Vagina (tissue), 2 donors: ENCODE measurements at regions not wholly inside any gene's neighbourhood (a gene's known extent, or its start where the extent isn't known, plus 50 kb on each side); places are given as distances from the start of the nearest gene placed in this dataset.

ENCODE experiments used
- DNase-seq, 2 donors: peaks; one replicate each; pipeline ENCODE4 v3.0.0-alpha.2; 2017; ENCODE audit errors: extremely low spot score in 2 of 2
- H3K27ac ChIP-seq: fragments of 200-600 bp; sonication (generic); one replicate; pipeline ENCODE4 v1.5.1; 2019
- H3K27me3 ChIP-seq: fragments of 200-600 bp; sonication (generic); one replicate; pipeline ENCODE4 v1.5.1; 2019
- H3K36me3 ChIP-seq, 2 donors: fragments of 200-600 bp; sonication (generic); one replicate each; pipeline ENCODE4 v1.5.1; 2017 to 2019
- H3K4me1 ChIP-seq: fragments of 200-600 bp; sonication (generic); one replicate; pipeline ENCODE4 v1.5.1; 2019
- H3K4me3 ChIP-seq, 2 donors: fragments of 200-600 bp; sonication (generic); 1 replicate in 1 of 2; 2 replicates in 1 of 2; pipeline ENCODE4 v1.5.1; 2016 to 2019
- H3K9me3 ChIP-seq: fragments of 200-600 bp; sonication (generic); one replicate; pipeline ENCODE4 v1.5.1; 2019
- CTCF ChIP-seq, 3 experiments: fragments of 450-650 bp in 2 of 3; fragments of 200-600 bp in 1 of 3; sonication (generic) in 1 of 3; IDR thresholded peaks; one replicate each; pipeline ENCODE4 v1.5.1; 2017 to 2019; ENCODE audit warnings: antibody characterized with exemption in 3 of 3, mild to moderate bottlenecking in 2 of 3, moderate library complexity in 2 of 3
- POLR2A ChIP-seq, 2 donors: fragments of 450-650 bp; IDR thresholded peaks; one replicate each; pipeline ENCODE4 v1.6.1; 2017; ENCODE audit warnings: antibody characterized with exemption in 2 of 2, mild to moderate bottlenecking in 2 of 2, moderate library complexity in 2 of 2
- POLR2AphosphoS5 ChIP-seq, 2 donors: sonication (generic); formaldehyde crosslinking; IDR thresholded peaks; one replicate each; pipeline ENCODE4 v1.9.0; 2017; ENCODE audit warnings: antibody characterized with exemption in 2 of 2, mild to moderate bottlenecking in 2 of 2, low read depth in 1 of 2; ENCODE audit not compliant: insufficient read depth in 1 of 2
- intact Hi-C: fragments of 100-400 bp; cut with DNase I; formaldehyde crosslinking; loops from one replicate; pipeline ENCODE4 v1.15.1; 2023

GRCh38 chr21:40901691-40902090 lies 54.7 kb upstream of the DSCAM start:
- TF ChIP-seq POLR2A (IDR thresholded peaks at IDR 0.05) (no peak), POLR2AphosphoS5 (IDR thresholded peaks at IDR 0.05; ENCODE audit: insufficient read depth in 1 of 2, low read depth in 1 of 2) (no peak), CTCF (IDR thresholded peaks at IDR 0.05) (no peak)
- H3K4me3 ChIP-seq: no peak overlapping the region
- H3K27me3 ChIP-seq: no peaks in the 10 kb centered on the region
- H3K9me3 ChIP-seq: no peaks in the 10 kb centered on the region
- intact Hi-C loops: loop anchor here (10.0 kb wide), 1 partner anchor 1847 kb away; no protein-coding TSS in a partner anchor
- no peaks in the 10 kb centered on the region for H3K36me3 ChIP-seq
- no peak overlapping the region for H3K27ac ChIP-seq
- no peak for DNase-seq
- no peaks in the 10 kb centered on the region for H3K4me1 ChIP-seq

DNA sequence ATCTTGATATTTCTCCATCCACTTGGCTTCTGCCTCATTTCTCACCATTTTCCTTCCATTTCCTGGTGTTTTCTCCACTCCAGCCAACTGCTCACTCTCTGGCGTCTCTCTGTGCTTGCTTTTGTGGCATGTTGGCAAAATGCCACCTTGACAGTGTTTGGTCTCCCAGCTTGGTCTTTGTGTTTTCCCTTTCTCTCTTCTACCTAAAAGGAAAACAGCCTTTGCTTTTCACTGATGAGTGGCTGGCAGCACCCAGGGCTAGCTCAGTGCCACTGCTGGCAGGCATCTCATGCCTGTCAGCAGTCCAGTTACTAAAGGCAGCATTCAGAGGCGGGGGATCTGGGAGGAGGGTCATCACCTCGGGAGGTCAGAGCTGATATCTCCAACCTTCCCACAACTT lies 55.3 kb upstream of the DSCAM start:
- H3K27me3 ChIP-seq: no peaks in the 10 kb centered on the region
- no peak overlapping the region for H3K4me3 ChIP-seq
- DNase-seq: no peak
- H3K36me3 ChIP-seq: no peaks in the 10 kb centered on the region
- H3K9me3 ChIP-seq: no peaks in the 10 kb centered on the region
- H3K4me1 ChIP-seq: no peaks in the 10 kb centered on the region
- TF ChIP-seq POLR2A (IDR thresholded peaks at IDR 0.05) (no peak), POLR2AphosphoS5 (IDR thresholded peaks at IDR 0.05; ENCODE audit: insufficient read depth in 1 of 2, low read depth in 1 of 2) (no peak), CTCF (IDR thresholded peaks at IDR 0.05) (no peak)
- intact Hi-C loops: loop anchor here (10.0 kb wide), 1 partner anchor 1847 kb away; no protein-coding TSS in a partner anchor
- no peak overlapping the region for H3K27ac ChIP-seq

- Histone ChIP-seq H3K27ac (no peak overlapping the region), H3K9me3 (no peaks in the 10 kb centered on the region), H3K27me3 (no peaks in the 10 kb centered on the region), H3K36me3 (no peaks in the 10 kb centered on the region), H3K4me3 (no peak overlapping the region), H3K4me1 (no peaks in the 10 kb centered on the region)
- no peak for DNase-seq
- TF ChIP-seq POLR2A (IDR thresholded peaks at IDR 0.05): no peak
- no peak for TF ChIP-seq CTCF (IDR thresholded peaks at IDR 0.05)
- intact Hi-C loops: loop anchor here (10.0 kb wide), 1 partner anchor 1848 kb away; no protein-coding TSS in a partner anchor
Measured at GRCh38 chr21:40902993-40903392, 56.0 kb upstream of the DSCAM start.

GRCh38 chr21:40905251-40905650 lies 58.3 kb upstream of the DSCAM start:
- DNase-seq: no peak
- Histone ChIP-seq H3K9me3 (no peaks in the 10 kb centered on the region), H3K36me3 (no peaks in the 10 kb centered on the region), H3K27ac (no peak overlapping the region), H3K4me3 (no peak overlapping the region), H3K4me1 (no peaks in the 10 kb centered on the region), H3K27me3 (no peaks in the 10 kb centered on the region)
- intact Hi-C loops: loop anchor here (10.0 kb wide), 1 partner anchor 1850 kb away; no protein-coding TSS in a partner anchor
- TF ChIP-seq POLR2AphosphoS5 (IDR thresholded peaks at IDR 0.05; ENCODE audit: insufficient read depth in 1 of 2, low read depth in 1 of 2): no peak
- TF ChIP-seq POLR2A (IDR thresholded peaks at IDR 0.05): no peak
- TF ChIP-seq CTCF (IDR thresholded peaks at IDR 0.05): no peak

DNA sequence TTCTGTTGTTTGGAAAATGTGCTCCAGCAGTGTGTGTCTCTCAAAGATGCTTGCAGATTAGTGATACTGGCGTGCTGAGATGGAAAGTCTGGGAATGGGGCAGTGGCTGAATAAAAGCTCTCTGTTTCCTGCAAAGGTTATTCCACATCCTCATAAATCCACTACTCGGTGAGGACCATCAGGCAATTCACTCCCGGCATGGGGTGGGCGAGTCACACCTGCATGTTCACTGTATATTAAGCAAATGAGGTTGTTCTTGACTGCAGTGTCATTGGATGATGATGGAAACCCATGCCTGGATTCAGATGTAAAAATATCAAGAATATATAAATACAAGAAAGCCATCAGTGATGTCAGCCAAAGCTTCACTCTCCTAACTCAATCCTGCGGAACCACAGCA lies 65.4 kb upstream of the DSCAM start:
- Histone ChIP-seq H3K9me3 (no peaks in the 10 kb centered on the region), H3K4me1 (no peaks in the 10 kb centered on the region), H3K36me3 (no peaks in the 10 kb centered on the region), H3K4me3 (no peak overlapping the region), H3K27ac (no peak overlapping the region), H3K27me3 (no peaks in the 10 kb centered on the region)
- no peak for DNase-seq
- intact Hi-C loops: no loop called here
- TF ChIP-seq CTCF (IDR thresholded peaks at IDR 0.05) (no peak), POLR2A (IDR thresholded peaks at IDR 0.05) (no peak), POLR2AphosphoS5 (IDR thresholded peaks at IDR 0.05; ENCODE audit: insufficient read depth in 1 of 2, low read depth in 1 of 2) (no peak)
